Uterus (tissue), 3 donors: ENCODE measurements at regions not wholly inside any gene's neighbourhood (a gene's known extent, or its start where the extent isn't known, plus 50 kb on each side); places are given as distances from the start of the nearest gene placed in this dataset.

Experiments
- DNase-seq, 2 donors: peaks; one replicate each; pipeline ENCODE4 v3.0.0-alpha.2; 2019 to 2020
- H3K27ac ChIP-seq, 2 donors: fragments of 200-600 bp; sonication (generic); 1 replicate in 1 of 2; 2 replicates in 1 of 2; pipeline ENCODE4 v1.5.1; 2016 to 2018
- H3K27me3 ChIP-seq, 2 donors: fragments of 200-600 bp; sonication (generic); one replicate each; pipeline ENCODE4 v1.5.1; 2018 to 2019; ENCODE audit warnings: control low read depth in 1 of 2
- H3K36me3 ChIP-seq, 2 donors: fragments of 200-600 bp; sonication (generic); one replicate each; pipeline ENCODE4 v1.5.1; 2019; ENCODE audit warnings: control low read depth in 1 of 2
- H3K4me1 ChIP-seq, 2 donors: fragments of 200-600 bp; sonication (generic); one replicate each; pipeline ENCODE4 v1.5.1; 2018 to 2019; ENCODE audit warnings: control low read depth in 1 of 2
- H3K4me3 ChIP-seq, 2 donors: fragments of 200-600 bp; sonication (generic); 1 replicate in 1 of 2; 2 replicates in 1 of 2; pipeline ENCODE4 v1.5.1; 2018 to 2019; ENCODE audit warnings: mild to moderate bottlenecking in 1 of 2
- H3K9me3 ChIP-seq, 2 donors: fragments of 200-600 bp; sonication (generic); one replicate each; pipeline ENCODE4 v1.5.1; 2019; ENCODE audit warnings: control low read depth in 1 of 2
- POLR2A ChIP-seq, 2 donors: fragments of 450-650 bp; IDR thresholded peaks; one replicate each; pipeline ENCODE4 v1.6.1; 2016; ENCODE audit warnings: antibody characterized with exemption in 2 of 2, mild to moderate bottlenecking in 1 of 2, moderate library complexity in 1 of 2
- intact Hi-C: fragments of 100-400 bp; cut with DNase I; formaldehyde crosslinking; loops from one replicate; pipeline ENCODE4 v1.15.1; 2023; ENCODE audit warnings: low total_unique reads
- TF ChIP-seq, protein P1 (sequence below), 4 experiments: fragments of 200-600 bp in 2 of 4; fragments of 450-650 bp in 2 of 4; sonication (generic) in 2 of 4; IDR thresholded peaks; one replicate each; pipeline ENCODE4 v1.5.1; 2016 to 2019; ENCODE audit warnings: antibody characterized with exemption in 4 of 4, mild to moderate bottlenecking in 2 of 4, moderate library complexity in 1 of 4
- donor health status: DM: yes; HTN: yes; CAD: no.

DNA sequence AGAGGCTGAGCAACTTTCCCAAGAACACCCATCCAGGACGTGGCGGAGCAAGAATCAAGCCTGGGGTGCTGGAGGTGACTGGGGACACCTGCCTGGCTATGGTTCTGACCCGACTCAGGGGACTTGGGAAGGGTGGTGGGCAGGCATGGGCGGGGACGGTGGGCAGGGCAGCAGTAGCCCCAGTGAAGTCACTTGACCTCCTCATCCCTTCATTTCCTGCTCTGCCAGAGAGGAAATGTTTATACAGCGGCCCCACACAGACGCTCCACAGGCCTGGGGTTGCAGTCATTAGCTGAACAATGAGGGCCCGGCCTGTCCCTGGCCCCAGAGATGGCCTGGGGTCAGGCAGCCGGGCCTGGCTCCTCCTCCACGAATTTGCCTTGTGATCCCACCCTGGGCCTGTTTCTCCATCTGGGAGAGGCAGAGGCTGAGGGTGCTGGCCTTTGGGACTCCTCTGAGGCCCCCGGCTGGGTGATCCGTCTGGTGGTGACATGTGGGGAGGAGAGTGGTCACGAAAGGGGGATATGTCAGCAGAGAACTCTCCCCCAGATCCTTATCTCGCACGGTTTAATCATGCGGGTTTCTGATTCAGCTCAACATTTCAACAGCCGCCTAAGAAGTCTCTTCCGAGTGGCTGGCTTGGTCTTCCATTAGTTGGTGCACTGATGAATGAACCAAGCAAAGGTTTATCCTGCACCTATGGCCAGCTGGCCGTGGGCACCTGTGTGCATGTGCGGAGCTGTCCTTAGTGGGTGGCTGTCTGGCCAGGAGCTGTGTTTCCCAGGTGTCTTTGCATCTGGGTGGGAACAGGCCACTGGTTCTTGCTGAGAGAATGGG lies 175.9 kb downstream of the IRF8 start:
- H3K9me3 ChIP-seq, result no peaks in the 10 kb centered on the region
- TF ChIP-seq POLR2A (IDR thresholded peaks at IDR 0.05), result no peak
- TF ChIP-seq, protein P1, sequence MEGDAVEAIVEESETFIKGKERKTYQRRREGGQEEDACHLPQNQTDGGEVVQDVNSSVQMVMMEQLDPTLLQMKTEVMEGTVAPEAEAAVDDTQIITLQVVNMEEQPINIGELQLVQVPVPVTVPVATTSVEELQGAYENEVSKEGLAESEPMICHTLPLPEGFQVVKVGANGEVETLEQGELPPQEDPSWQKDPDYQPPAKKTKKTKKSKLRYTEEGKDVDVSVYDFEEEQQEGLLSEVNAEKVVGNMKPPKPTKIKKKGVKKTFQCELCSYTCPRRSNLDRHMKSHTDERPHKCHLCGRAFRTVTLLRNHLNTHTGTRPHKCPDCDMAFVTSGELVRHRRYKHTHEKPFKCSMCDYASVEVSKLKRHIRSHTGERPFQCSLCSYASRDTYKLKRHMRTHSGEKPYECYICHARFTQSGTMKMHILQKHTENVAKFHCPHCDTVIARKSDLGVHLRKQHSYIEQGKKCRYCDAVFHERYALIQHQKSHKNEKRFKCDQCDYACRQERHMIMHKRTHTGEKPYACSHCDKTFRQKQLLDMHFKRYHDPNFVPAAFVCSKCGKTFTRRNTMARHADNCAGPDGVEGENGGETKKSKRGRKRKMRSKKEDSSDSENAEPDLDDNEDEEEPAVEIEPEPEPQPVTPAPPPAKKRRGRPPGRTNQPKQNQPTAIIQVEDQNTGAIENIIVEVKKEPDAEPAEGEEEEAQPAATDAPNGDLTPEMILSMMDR (IDR thresholded peaks at IDR 0.05), result no peak
- intact Hi-C loops, result loop anchor here (5.0 kb wide), 1 partner anchor 442 kb away; no protein-coding TSS in a partner anchor
- no peak overlapping the region for H3K27ac ChIP-seq
- no peaks in the 10 kb centered on the region for H3K4me1 ChIP-seq
- H3K36me3 ChIP-seq, result no peaks in the 10 kb centered on the region
- H3K4me3 ChIP-seq, result no peak overlapping the region
- DNase-seq, result no peak
- H3K27me3 ChIP-seq, result no peaks in the 10 kb centered on the region

DNA sequence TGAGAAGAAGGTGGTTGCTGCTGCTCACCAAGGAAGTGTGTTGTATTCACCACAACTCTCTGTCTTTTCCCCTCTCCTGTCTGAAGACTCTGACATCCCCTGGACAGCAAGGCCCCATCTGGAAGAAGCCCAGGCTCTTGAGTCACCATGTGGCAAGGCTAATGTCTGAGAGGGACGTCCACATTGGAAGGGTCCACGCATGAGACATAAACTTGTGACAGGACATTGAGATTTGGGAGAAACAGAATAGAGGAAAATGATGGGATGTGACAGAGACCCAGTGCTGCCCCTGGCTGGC lies 176.5 kb downstream of the IRF8 start:
- H3K27ac ChIP-seq, result no peak overlapping the region
- TF ChIP-seq, protein P1 (IDR thresholded peaks at IDR 0.05), result no peak
- no peak for TF ChIP-seq POLR2A (IDR thresholded peaks at IDR 0.05)
- H3K9me3 ChIP-seq, result no peaks in the 10 kb centered on the region
- intact Hi-C loops, result no loop called here
- no peaks in the 10 kb centered on the region for H3K27me3 ChIP-seq
- no peaks in the 10 kb centered on the region for H3K4me1 ChIP-seq
- H3K36me3 ChIP-seq, result no peaks in the 10 kb centered on the region
- no peak for DNase-seq
- no peak overlapping the region for H3K4me3 ChIP-seq

DNA sequence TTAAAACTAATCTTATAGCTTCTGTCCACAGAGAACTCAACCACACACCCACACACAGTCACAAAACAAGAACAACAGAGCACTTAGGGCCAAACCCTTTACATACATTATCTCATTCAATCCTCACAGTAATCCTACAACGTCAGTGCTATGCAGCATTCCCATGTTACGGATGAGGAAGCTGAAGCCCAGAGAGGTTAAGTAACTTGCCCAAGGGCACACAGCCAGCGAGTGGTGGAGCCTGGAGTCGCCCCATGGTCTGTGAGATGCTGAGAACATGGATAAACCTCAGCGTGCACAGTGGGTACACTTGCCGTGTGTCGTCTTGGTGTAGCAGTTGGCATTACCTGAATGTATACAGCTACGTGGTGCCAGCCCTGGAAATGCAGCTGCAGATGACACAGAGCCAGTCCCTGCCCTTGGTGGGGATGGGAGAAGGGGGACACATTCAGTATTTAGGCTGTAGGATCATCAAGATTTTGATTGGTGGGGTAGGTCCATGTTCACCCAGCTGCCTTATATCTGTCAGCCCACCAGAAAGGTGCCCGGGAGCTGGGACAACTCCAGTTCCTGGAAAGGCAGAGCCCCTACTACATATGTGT lies 177.0 kb downstream of the IRF8 start:
- intact Hi-C loops, result no loop called here
- no peak for DNase-seq

DNA sequence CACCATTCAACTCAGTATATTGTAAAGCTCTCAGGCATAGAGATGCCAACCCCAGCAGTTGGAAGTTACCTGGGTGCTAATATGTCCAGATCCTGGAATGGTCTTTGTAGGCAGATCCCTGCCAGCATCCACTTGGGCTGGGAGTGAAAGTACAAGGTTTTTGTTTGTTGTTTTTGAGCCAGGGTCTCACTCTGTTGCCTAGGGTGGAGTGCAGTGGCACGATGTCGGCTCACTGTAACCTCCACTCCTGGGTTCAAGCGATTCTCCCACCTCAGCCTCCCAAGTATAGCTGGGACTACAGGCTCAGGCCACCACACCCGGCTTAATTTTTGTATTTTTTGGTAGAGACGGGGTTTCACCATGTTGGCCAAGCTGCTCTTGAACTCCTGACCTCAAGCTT lies 177.6 kb downstream of the IRF8 start:
- no peaks in the 10 kb centered on the region for H3K27me3 ChIP-seq
- no peaks in the 10 kb centered on the region for H3K36me3 ChIP-seq
- H3K4me1 ChIP-seq, result no peaks in the 10 kb centered on the region

More for the DNA sequence above, 177.0 kb downstream of the IRF8 start:
- no peaks in the 10 kb centered on the region for H3K36me3 ChIP-seq
- no peak overlapping the region for H3K27ac ChIP-seq
- no peak overlapping the region for H3K4me3 ChIP-seq
- H3K27me3 ChIP-seq, result no peaks in the 10 kb centered on the region
- H3K4me1 ChIP-seq, result no peaks in the 10 kb centered on the region
- H3K9me3 ChIP-seq, result no peaks in the 10 kb centered on the region
- TF ChIP-seq, protein P1 (IDR thresholded peaks at IDR 0.05), result no peak
- TF ChIP-seq POLR2A (IDR thresholded peaks at IDR 0.05), result no peak

More for the DNA sequence above, 177.6 kb downstream of the IRF8 start:
- no peak overlapping the region for H3K27ac ChIP-seq
- TF ChIP-seq, protein P1 (IDR thresholded peaks at IDR 0.05), result no peak
- TF ChIP-seq POLR2A (IDR thresholded peaks at IDR 0.05), result no peak
- no peak overlapping the region for H3K4me3 ChIP-seq
- no peaks in the 10 kb centered on the region for H3K9me3 ChIP-seq
- no peak for DNase-seq
- intact Hi-C loops, result no loop called here
